SK-N-SH treated with all-trans-retinoic acid at 6 μM for 48 hours (cell line): ENCODE measurements at regions not wholly inside any gene's neighbourhood (a gene's known extent, or its start where the extent isn't known, plus 50 kb on each side); places are given as distances from the start of the nearest gene placed in this dataset.
A peak's percentile ranks its signal among the peaks of the same experiment; 100 is the strongest.

Experiments used
- ATAC-seq: fragments of 200-7000 bp; cut with Tn5 transposase; 3 replicates; pipeline ENCODE4 v1.9.1; 2020; ENCODE audit warnings: mild to moderate bottlenecking, moderate library complexity
- ARNTL ChIP-seq: fragments of 450-650 bp; formaldehyde crosslinking; IDR thresholded peaks from 2 replicates; pipeline ENCODE4 v1.5.0; 2020; ENCODE audit warnings: low read depth, mild to moderate bottlenecking, moderate library complexity, borderline replicate concordance
- BACH2 ChIP-seq: fragments of 250-450 bp; sonication (Bioruptor Pico); IDR thresholded peaks from 2 replicates; pipeline ENCODE4 v1.9.0; 2021; ENCODE audit warnings: mild to moderate bottlenecking, borderline replicate concordance
- CREB5 ChIP-seq: fragments of 250-450 bp; sonication (Bioruptor Pico); IDR thresholded peaks from 2 replicates; pipeline ENCODE4 v1.5.1; 2020; ENCODE audit warnings: low read depth, mild to moderate bottlenecking, moderate library complexity
- CSDC2 ChIP-seq: fragments of 250-450 bp; sonication (Bioruptor Pico); IDR thresholded peaks from 2 replicates; pipeline ENCODE4 v1.5.0; 2020; ENCODE audit warnings: mild to moderate bottlenecking, moderate library complexity
- CSRNP3 ChIP-seq: fragments of 250-450 bp; sonication (Bioruptor Pico); IDR thresholded peaks from 2 replicates; pipeline ENCODE4 v1.5.1; 2021; ENCODE audit warnings: mild to moderate bottlenecking, moderate library complexity
- ESRRG ChIP-seq: fragments of 250-450 bp; sonication (Bioruptor Pico); IDR thresholded peaks from 2 replicates; pipeline ENCODE4 v1.6.1; 2021; ENCODE audit warnings: mild to moderate bottlenecking
- GLIS3 ChIP-seq: fragments of 250-450 bp; sonication (Bioruptor Pico); IDR thresholded peaks from 2 replicates; pipeline ENCODE4 v1.5.0; 2020; ENCODE audit warnings: mild to moderate bottlenecking, moderate library complexity
- ISL1 ChIP-seq: fragments of 250-450 bp; sonication (Bioruptor Pico); IDR thresholded peaks from 2 replicates; pipeline ENCODE4 v2.1.2; 2022; ENCODE audit warnings: mild to moderate bottlenecking, moderate library complexity
- OSR1 ChIP-seq: fragments of 250-450 bp; sonication (Bioruptor Pico); IDR thresholded peaks from 2 replicates; pipeline ENCODE4 v1.8.0; 2022; ENCODE audit warnings: moderate library complexity, mild to moderate bottlenecking, inconsistent platforms
- PATZ1 ChIP-seq: fragments of 250-450 bp; sonication (Bioruptor Pico); IDR thresholded peaks from 2 replicates; pipeline ENCODE4 v1.8.0; 2020; ENCODE audit warnings: mild to moderate bottlenecking, moderate library complexity, borderline replicate concordance
- POU6F1 ChIP-seq: fragments of 250-450 bp; sonication (Bioruptor Pico); IDR thresholded peaks from 2 replicates; pipeline ENCODE4 v1.8.0; 2021; ENCODE audit warnings: low read depth, mild to moderate bottlenecking, moderate library complexity, borderline replicate concordance
- PPARA ChIP-seq: fragments of 250-450 bp; sonication (Bioruptor Pico); IDR thresholded peaks from 2 replicates; pipeline ENCODE4 v1.5.0; 2020; ENCODE audit warnings: mild to moderate bottlenecking, borderline replicate concordance
- RARB ChIP-seq: fragments of 250-450 bp; sonication (Bioruptor Pico); IDR thresholded peaks from 2 replicates; pipeline ENCODE4 v1.8.0; 2021; ENCODE audit warnings: mild to moderate bottlenecking, moderate library complexity
- SNAI2 ChIP-seq: fragments of 250-450 bp; sonication (Bioruptor Pico); IDR thresholded peaks from 2 replicates; pipeline ENCODE4 v1.5.0; 2020; ENCODE audit warnings: mild to moderate bottlenecking, moderate library complexity
- TCF4 ChIP-seq: fragments of 250-450 bp; sonication (Bioruptor Pico); IDR thresholded peaks from 2 replicates; pipeline ENCODE4 v1.8.0; 2021; ENCODE audit warnings: mild to moderate bottlenecking, moderate library complexity, borderline replicate concordance
- TOX ChIP-seq: fragments of 250-450 bp; sonication (Bioruptor Pico); IDR thresholded peaks from 2 replicates; pipeline ENCODE4 v1.8.0; 2021; ENCODE audit warnings: mild to moderate bottlenecking, moderate library complexity, borderline replicate concordance
- TSHZ2 ChIP-seq: fragments of 250-450 bp; sonication (Bioruptor Pico); IDR thresholded peaks from 2 replicates; pipeline ENCODE4 v1.5.0; 2020; ENCODE audit warnings: mild to moderate bottlenecking, moderate library complexity
- ZC3H10 ChIP-seq: fragments of 250-450 bp; sonication (Bioruptor Pico); IDR thresholded peaks from 2 replicates; pipeline ENCODE4 v1.5.1; 2021; ENCODE audit warnings: mild to moderate bottlenecking, moderate library complexity
- ZFP3 ChIP-seq: fragments of 250-450 bp; sonication (Bioruptor Pico); IDR thresholded peaks from 2 replicates; pipeline ENCODE4 v1.5.0; 2020; ENCODE audit warnings: mild to moderate bottlenecking, moderate library complexity
- ZFP30 ChIP-seq: fragments of 450-650 bp; formaldehyde crosslinking; IDR thresholded peaks from 2 replicates; pipeline ENCODE4 v1.5.0; 2022; ENCODE audit warnings: mild to moderate bottlenecking, moderate library complexity
- ZNF565 ChIP-seq: fragments of 450-650 bp; formaldehyde crosslinking; conservative IDR thresholded peaks from 2 replicates; pipeline ENCODE4 v1.5.0; 2020; ENCODE audit warnings: low read depth, mild to moderate bottlenecking, moderate library complexity
- ZNF70 ChIP-seq: fragments of 450-650 bp; formaldehyde crosslinking; IDR thresholded peaks from 2 replicates; pipeline ENCODE4 v1.5.0; 2020; ENCODE audit warnings: mild to moderate bottlenecking, moderate library complexity
- ZNF8 ChIP-seq: fragments of 450-650 bp; formaldehyde crosslinking; IDR thresholded peaks from 2 replicates; pipeline ENCODE4 v1.5.0; 2020; ENCODE audit warnings: mild to moderate bottlenecking, moderate library complexity

GRCh38 chr15:62881056-62881455 is 161.5 kb upstream of the TPM1 start:
- ATAC-seq = no peak
- no peak for TF ChIP-seq POU6F1 (CRISPR knock-in tag)
- no peak for TF ChIP-seq ZFP30
- TF ChIP-seq ZNF565 (CRISPR knock-in tag) = no peak
- TF ChIP-seq PATZ1 (CRISPR knock-in tag) = no peak

- peak; percentile 64 for ATAC-seq
- TF ChIP-seq ISL1 (CRISPR knock-in tag) (peak; percentile 70), ZNF70 (CRISPR knock-in tag) (no peak), SNAI2 (CRISPR knock-in tag) (peak; percentile 41; the same call in 1 of the 2 replicates)
These were observed 158.5 kb upstream of the TPM1 start for GRCh38 chr15:62883938-62884479.

- TF ChIP-seq BACH2 (no peak), RARB (no peak), ZFP30 (no peak), ESRRG (CRISPR knock-in tag) (no peak), ZNF8 (CRISPR knock-in tag) (no peak), PPARA (no peak), OSR1 (CRISPR knock-in tag) (no peak), TSHZ2 (no peak), GLIS3 (CRISPR knock-in tag) (no peak), ZNF70 (CRISPR knock-in tag) (no peak), ZC3H10 (CRISPR knock-in tag) (no peak), CREB5 (CRISPR knock-in tag) (no peak), TOX (CRISPR knock-in tag) (no peak), POU6F1 (CRISPR knock-in tag) (no peak), ARNTL (CRISPR knock-in tag) (no peak), ZFP3 (CRISPR knock-in tag) (no peak), CSDC2 (no peak), TCF4 (CRISPR knock-in tag) (no peak), ISL1 (CRISPR knock-in tag) (no peak), CSRNP3 (no peak)
- TF ChIP-seq, all 23 proteins: peak for 0
These were observed 156.0 kb upstream of the TPM1 start for GRCh38 chr15:62886431-62887071.

More at GRCh38 chr15:62886431-62887071, 156.0 kb upstream of the TPM1 start:
- peak; percentile 42 for ATAC-seq
